ENCODE measurements at regions not wholly inside any gene's neighbourhood (a gene's known extent, or its start where the extent isn't known, plus 50 kb on each side); places are given as distances from the start of the nearest gene placed in this dataset.

DNA sequence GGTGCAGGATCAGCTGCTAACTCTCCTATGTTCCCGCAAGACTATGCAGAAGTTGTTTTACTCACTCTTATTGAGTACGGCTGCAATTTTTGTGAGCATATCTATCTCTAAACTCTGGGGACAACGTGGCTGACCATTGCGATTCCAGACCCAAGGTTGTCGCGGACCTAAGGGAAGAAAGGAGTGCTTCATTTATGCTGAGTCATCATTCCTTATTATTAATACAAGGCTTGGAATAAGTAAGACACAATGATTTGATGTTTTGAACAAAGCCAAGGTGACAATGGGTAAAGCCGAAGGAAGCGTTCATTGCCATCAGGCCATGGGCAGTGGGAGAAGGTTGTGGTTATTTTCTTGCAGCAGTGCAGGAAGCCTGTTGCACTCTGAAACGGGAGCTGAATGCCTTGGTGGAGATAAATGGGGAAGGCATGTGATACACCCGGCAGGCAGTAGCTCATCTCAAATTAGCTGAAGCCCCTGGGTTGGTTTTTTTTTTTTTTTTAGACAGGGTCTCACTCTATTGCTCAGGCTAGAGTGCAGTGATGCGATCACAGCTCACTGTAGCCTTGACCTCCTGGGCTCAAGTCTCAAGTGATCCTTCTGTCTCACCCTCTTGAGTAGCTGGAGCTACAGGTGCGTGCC is 605.7 kb downstream of the TYW1 start:
- TF ChIP-seq, protein P1, sequence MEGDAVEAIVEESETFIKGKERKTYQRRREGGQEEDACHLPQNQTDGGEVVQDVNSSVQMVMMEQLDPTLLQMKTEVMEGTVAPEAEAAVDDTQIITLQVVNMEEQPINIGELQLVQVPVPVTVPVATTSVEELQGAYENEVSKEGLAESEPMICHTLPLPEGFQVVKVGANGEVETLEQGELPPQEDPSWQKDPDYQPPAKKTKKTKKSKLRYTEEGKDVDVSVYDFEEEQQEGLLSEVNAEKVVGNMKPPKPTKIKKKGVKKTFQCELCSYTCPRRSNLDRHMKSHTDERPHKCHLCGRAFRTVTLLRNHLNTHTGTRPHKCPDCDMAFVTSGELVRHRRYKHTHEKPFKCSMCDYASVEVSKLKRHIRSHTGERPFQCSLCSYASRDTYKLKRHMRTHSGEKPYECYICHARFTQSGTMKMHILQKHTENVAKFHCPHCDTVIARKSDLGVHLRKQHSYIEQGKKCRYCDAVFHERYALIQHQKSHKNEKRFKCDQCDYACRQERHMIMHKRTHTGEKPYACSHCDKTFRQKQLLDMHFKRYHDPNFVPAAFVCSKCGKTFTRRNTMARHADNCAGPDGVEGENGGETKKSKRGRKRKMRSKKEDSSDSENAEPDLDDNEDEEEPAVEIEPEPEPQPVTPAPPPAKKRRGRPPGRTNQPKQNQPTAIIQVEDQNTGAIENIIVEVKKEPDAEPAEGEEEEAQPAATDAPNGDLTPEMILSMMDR (IDR thresholded peaks at IDR 0.05): no peak
- TF ChIP-seq EP300 (IDR thresholded peaks at IDR 0.05): no peak
- no peak for TF ChIP-seq POLR2AphosphoS5 (IDR thresholded peaks at IDR 0.05)

Data from esophagus muscularis mucosa (tissue), 4 donors.